Thymus (tissue), 11 donors: ENCODE measurements at regions not wholly inside any gene's neighbourhood (a gene's known extent, or its start where the extent isn't known, plus 50 kb on each side); places are given as distances from the start of the nearest gene placed in this dataset.

Experiments used
- DNase-seq, 9 donors: peaks; one replicate each; pipeline ENCODE4 v3.0.0-alpha.2; 2013; ENCODE audit warnings: low spot score in 9 of 9, low read depth in 6 of 9, missing footprints in 1 of 9
- H3K27ac ChIP-seq, 2 donors: one replicate each; pipeline ENCODE4 v1.5.1; 2013; ENCODE audit warnings: control low read depth in 1 of 2, low read depth in 1 of 2, low read length in 1 of 2, mild to moderate bottlenecking in 1 of 2, moderate library complexity in 1 of 2
- H3K27me3 ChIP-seq, 2 donors: one replicate each; pipeline ENCODE4 v1.5.1; 2013; ENCODE audit warnings: low read length in 1 of 2; ENCODE audit not compliant: control insufficient read depth in 2 of 2, insufficient read depth in 1 of 2
- H3K36me3 ChIP-seq, 2 donors: one replicate each; pipeline ENCODE4 v1.5.1; 2013; ENCODE audit warnings: low read length in 1 of 2, mild to moderate bottlenecking in 1 of 2, moderate library complexity in 1 of 2; ENCODE audit not compliant: control insufficient read depth in 2 of 2, insufficient read depth in 2 of 2
- H3K4me1 ChIP-seq, 2 donors: one replicate each; pipeline ENCODE4 v1.5.1; 2013; ENCODE audit warnings: low read length in 2 of 2; ENCODE audit not compliant: control insufficient read depth in 2 of 2, insufficient read depth in 2 of 2
- H3K4me3 ChIP-seq, 2 donors: one replicate each; pipeline ENCODE4 v1.5.1; 2013; ENCODE audit warnings: low read length in 2 of 2, control low read depth in 1 of 2, mild to moderate bottlenecking in 1 of 2
- H3K9me3 ChIP-seq, 2 donors: one replicate each; pipeline ENCODE4 v1.5.1; 2013; ENCODE audit warnings: low read length in 1 of 2, mild to moderate bottlenecking in 1 of 2; ENCODE audit not compliant: control insufficient read depth in 2 of 2, insufficient read depth in 1 of 2
- WGBS: extraction: QIAGEN DNeasy Blood & Tissue Kit; methylation state at CpG from one replicate; pipeline ENCODE4 v1.1.7; 2013; 5-methylcytosine and 5-hydroxymethylcytosine counted together
- donor health status: healthy.

DNA sequence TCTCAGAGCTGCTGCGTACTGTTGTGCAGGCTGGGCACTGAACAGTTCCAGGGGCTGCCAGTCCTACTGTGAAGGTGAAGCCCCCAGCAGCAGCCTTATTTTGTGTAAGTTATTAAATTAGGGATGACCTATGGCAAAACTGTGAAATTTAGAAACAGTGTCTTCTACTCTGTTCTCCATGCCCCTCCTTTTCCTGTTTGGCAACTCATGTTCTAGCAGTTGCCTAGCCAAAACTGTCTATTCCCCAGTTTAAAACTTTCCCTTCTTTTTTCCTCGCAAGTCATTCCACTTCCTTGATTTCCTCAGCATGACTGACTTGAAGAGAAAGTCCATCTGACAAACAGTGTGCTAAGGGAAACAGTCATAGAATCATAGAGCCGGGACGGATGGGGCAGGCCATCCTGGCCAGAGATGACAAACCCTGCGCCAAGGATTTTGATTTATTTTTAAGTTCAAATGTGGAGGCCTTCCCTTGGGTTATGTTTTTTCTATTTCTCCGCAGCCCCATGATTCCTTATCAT, 78.1 kb upstream of the OLFM4 start:
- H3K9me3 ChIP-seq: no peaks in the 10 kb centered on the region
- H3K27ac ChIP-seq: no peak overlapping the region
- DNase-seq: no peak
- H3K4me1 ChIP-seq: no peaks in the 10 kb centered on the region
- H3K36me3 ChIP-seq: no peaks in the 10 kb centered on the region
- H3K4me3 ChIP-seq: no peak overlapping the region
- WGBS: 94% methylated on average over 6 of the region's 6 CpGs
- no peaks in the 10 kb centered on the region for H3K27me3 ChIP-seq

DNA sequence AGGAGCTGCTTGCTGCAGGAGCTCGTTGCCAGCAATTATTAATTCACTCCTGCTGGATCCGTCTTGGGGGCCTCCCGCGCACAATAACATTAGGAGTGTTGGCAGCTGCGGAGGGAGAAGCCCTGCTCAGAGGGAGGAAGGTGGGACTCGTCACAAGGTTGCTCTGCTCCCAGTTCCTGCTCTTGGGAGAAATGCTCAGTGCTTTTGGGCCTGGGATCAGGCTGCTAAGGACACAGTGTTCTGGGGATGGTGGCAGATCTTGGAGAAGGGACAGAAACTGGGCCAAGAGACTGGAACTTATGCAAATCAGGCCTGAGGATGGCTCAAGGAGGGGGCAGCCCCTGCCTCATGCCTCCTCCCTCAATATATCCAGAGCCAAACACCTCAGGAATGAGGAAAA, 78.9 kb upstream of the OLFM4 start:
- no peaks in the 10 kb centered on the region for H3K36me3 ChIP-seq
- no peak for DNase-seq
- H3K27ac ChIP-seq: no peak overlapping the region
- H3K9me3 ChIP-seq: no peaks in the 10 kb centered on the region
- no peak overlapping the region for H3K4me3 ChIP-seq
- H3K4me1 ChIP-seq: no peaks in the 10 kb centered on the region
- WGBS: 85% methylated on average over 6 of the region's 6 CpGs
- no peaks in the 10 kb centered on the region for H3K27me3 ChIP-seq

DNA sequence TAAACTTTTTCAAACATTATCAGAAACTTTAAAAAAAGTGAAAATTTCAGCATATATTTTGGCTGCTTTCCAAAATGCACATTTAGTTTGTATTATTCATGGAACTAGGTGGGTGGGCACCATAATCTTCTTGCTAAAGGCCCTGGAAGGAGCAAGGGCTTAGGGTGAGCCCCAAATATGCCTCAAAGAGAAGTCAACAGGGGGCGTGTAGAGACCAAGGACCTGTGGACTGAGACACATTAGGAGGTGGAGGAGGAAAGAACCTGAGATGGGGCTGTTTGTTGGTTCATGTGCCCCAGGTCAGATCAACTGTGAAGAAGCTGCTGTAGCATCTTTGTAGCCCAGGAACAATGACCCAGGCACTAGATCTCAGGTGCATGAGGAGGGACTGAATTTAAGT, 79.6 kb upstream of the OLFM4 start:
- H3K27ac ChIP-seq: no peak overlapping the region
- no peaks in the 10 kb centered on the region for H3K4me1 ChIP-seq
- no peaks in the 10 kb centered on the region for H3K27me3 ChIP-seq
- WGBS: 85% methylated on average over 1 of the region's 1 CpG
- H3K36me3 ChIP-seq: no peaks in the 10 kb centered on the region
- H3K4me3 ChIP-seq: no peak overlapping the region
- no peak for DNase-seq
- H3K9me3 ChIP-seq: no peaks in the 10 kb centered on the region

DNA sequence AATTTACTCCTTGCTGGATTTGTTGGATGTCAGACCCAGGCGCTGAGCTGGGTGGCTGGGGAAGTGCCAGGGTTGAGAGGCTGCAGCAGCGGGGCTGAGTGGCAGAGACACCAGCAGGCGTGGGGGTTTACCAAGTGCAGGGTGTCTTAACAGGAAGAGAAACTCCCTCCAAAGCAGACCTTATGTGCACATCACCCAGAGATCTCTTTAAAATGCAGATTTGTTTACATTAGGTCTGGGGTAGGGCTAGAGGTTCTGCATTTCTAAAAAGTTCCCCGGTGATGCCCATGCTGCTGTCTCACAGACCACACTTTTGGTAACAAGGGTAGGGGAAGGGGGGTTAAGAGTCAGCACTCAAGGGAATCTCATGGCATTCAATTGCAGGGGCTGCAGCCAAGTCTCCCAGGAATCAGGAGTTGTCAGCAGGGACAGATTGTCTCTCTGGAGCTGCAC, 80.7 kb upstream of the OLFM4 start:
- H3K4me1 ChIP-seq: no peaks in the 10 kb centered on the region
- no peak for DNase-seq
- no peak overlapping the region for H3K4me3 ChIP-seq
- H3K27me3 ChIP-seq: no peaks in the 10 kb centered on the region
- H3K9me3 ChIP-seq: no peaks in the 10 kb centered on the region
- H3K27ac ChIP-seq: no peak overlapping the region
- H3K36me3 ChIP-seq: no peaks in the 10 kb centered on the region
- 82% methylated on average over 4 of the region's 4 CpGs for WGBS

DNA sequence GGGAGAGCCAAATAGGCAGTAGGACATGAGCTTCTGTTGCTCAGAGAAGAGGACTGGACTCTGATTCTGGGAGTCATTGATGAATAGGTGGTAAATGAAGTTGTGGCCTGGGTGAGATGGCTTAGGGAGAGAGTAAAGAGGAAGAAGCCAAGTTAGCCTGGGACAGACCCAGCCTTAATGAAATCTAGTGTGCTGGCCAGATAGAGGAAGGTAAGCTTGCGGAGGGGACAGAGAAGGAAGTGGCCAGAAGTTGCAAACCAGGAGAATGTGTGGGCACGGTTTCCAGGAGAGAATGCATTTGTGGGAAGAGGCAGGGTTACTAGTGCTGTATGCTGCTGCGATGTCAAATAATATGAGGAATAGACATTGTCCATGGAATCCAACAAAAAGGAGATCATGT, 83.3 kb upstream of the OLFM4 start:
- Histone ChIP-seq H3K27ac (no peak overlapping the region), H3K4me1 (no peaks in the 10 kb centered on the region), H3K9me3 (no peaks in the 10 kb centered on the region), H3K36me3 (no peaks in the 10 kb centered on the region), H3K27me3 (no peaks in the 10 kb centered on the region), H3K4me3 (no peak overlapping the region)
- WGBS: 88% methylated on average over 3 of the region's 3 CpGs
- DNase-seq: no peak

DNA sequence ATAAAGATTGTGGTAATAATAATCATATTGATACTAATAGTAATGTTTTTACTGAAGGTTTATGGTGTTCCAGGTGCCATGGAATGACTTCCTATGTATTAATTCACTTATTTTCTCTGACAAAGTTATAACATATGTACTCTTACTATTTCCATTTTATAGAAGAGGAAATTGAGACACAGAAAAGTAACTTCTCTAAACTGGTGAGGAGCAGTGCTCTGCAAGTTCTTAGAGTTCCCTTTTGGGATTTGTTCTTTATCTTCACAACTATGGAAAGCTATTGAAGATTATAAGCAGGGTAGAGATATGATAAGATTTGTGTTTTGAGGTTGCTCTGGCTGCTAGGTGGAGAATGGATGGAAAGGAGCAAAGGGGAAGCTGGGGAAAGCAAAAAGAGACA, 83.9 kb upstream of the OLFM4 start:
- H3K4me1 ChIP-seq: no peaks in the 10 kb centered on the region
- no peaks in the 10 kb centered on the region for H3K9me3 ChIP-seq
- H3K27ac ChIP-seq: no peak overlapping the region
- no peak overlapping the region for H3K4me3 ChIP-seq
- H3K36me3 ChIP-seq: no peaks in the 10 kb centered on the region
- no peaks in the 10 kb centered on the region for H3K27me3 ChIP-seq
- no peak for DNase-seq

DNA sequence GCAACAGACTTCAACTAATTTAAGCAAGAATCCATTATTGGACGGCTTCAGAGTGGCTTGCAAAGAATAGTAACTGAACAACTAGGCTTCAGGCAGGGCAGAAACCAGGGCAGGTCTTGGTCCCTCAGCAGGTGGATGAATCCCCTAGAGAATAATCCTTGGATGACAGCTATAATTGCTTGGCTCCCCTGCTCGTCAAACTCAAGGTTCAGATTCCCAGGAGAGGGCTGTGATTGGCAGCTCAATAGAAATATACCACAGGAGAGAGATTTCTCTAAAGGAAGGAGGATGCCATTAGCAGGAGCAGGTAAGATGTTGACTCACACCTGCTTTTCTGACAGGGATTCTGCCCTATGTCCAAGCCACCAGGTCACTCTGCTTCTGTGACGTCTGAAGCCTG, 89.6 kb upstream of the PCDH8 start:
- no peak overlapping the region for H3K27ac ChIP-seq
- no peaks in the 10 kb centered on the region for H3K4me1 ChIP-seq
- H3K36me3 ChIP-seq: no peaks in the 10 kb centered on the region
- no peaks in the 10 kb centered on the region for H3K27me3 ChIP-seq
- no peaks in the 10 kb centered on the region for H3K9me3 ChIP-seq
- WGBS: 72% methylated on average over 3 of the region's 3 CpGs
- no peak for DNase-seq
- no peak overlapping the region for H3K4me3 ChIP-seq

DNA sequence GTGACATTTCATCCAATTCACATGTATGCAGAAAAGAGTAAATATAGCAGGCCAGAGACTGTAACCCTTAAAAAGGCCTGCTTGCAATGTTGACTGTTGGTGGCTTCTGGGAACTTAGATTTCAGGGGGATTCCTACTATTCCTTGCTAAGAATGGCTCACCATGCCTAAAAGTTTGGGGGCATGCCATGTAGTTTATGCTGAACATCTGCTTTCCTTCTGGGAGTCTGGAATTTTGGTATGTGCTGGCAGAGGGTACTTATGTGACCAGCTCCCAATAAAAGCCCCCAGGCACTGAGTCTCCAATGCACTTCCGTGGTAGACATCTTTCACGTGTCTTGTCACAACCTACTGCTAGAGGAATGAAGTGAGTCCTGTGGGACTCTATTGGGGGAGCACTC, 88.4 kb upstream of the PCDH8 start:
- peaks cover 0 to 3% of the 10 kb centered on the region in 2 donors for H3K4me1 ChIP-seq
- DNase-seq: no peak
- H3K27ac ChIP-seq: no peak overlapping the region
- no peak overlapping the region for H3K4me3 ChIP-seq
- H3K9me3 ChIP-seq: no peaks in the 10 kb centered on the region
- no peaks in the 10 kb centered on the region for H3K36me3 ChIP-seq
- H3K27me3 ChIP-seq: no peaks in the 10 kb centered on the region
- 94% methylated on average over 2 of the region's 2 CpGs for WGBS

DNA sequence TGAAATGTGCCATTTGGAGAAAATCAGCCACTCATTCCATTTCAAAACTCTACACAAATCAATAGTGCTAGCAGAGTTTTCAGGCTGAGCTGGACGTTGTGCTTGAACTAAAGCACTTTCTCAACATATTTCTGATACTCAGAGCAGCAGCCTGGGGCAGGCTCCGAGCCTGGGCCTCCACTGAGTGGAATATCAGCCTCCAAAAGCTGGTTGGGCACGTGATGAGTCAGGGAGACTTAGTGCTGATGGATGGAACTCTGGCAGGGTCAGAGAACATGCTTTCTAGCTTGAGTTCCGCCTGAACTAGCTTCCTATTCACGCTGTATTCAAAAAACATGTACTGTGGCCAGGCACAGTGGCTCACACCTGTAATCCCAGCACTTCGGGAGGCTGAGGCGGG, 85.8 kb upstream of the PCDH8 start:
- Histone ChIP-seq H3K27ac (no peak overlapping the region), H3K4me1 (peaks cover 0 to 3% of the 10 kb centered on the region in 2 donors), H3K36me3 (no peaks in the 10 kb centered on the region), H3K4me3 (no peak overlapping the region), H3K9me3 (no peaks in the 10 kb centered on the region), H3K27me3 (no peaks in the 10 kb centered on the region)
- no peak for DNase-seq
- 77% methylated on average over 7 of the region's 7 CpGs for WGBS
